ENCODE measurements at regions not wholly inside any gene's neighbourhood (a gene's known extent, or its start where the extent isn't known, plus 50 kb on each side); places are given as distances from the start of the nearest gene placed in this dataset.

DNA sequence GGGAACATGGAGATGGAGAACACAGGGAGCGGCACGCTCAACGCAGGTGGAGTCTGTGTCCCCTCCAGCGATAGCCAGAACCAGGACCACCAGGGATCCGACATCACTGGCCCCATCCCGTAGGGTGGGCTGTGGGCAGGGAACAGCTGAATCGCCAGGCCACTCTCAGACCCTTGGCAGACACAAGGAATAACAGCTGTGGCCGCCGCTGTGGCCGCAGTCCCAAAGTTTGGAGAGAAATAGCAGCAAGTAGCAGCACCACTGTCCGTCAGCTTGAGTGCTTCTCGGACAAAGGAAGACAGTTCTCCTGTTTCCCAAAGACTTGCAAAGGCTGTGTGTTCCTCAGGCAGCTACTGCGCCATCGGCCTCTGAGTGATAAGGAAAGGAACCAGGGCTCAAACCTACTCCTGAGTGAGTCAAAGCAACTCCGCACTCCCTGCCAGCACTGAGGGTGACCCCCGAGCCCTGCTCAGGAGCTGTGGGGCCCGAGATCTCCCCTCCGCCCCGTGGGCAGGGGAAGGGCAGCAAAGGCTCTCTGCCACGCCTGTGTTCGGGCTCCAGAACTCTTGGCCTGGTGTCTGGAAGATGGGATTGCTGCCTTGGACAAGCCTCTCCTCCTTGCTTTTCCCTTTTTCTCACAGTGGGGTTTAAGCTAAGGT lies 82.3 kb upstream of the FAM20C start:
- Histone ChIP-seq H3K9me2 (no peaks in the 10 kb centered on the region), H3K4me1 (ENCODE audit: control insufficient read depth in 1 of 2, insufficient read depth in 2 of 2, low read depth in 1 of 2, low read length in 1 of 2) (no peaks in the 10 kb centered on the region), H3K9me3 (peaks cover 23% of the 10 kb centered on the region), H3F3A (replicated peaks; ENCODE audit: insufficient read depth) (no peaks in the 10 kb centered on the region), H3K4me3 (ENCODE audit: low read depth in 2 of 2, low read length in 1 of 2) (no peak overlapping the region), H3K27ac (ENCODE audit: low read depth in 2 of 2, low read length in 1 of 2) (no peak overlapping the region), H3K4me2 (no peak overlapping the region), H3K27me3 (ENCODE audit: insufficient read depth) (no peaks in the 10 kb centered on the region), H3K79me2 (ENCODE audit: insufficient read depth) (no peaks in the 10 kb centered on the region), H3K9ac (no peak overlapping the region), H2AFZ (ENCODE audit: low read depth) (no peak overlapping the region), H4K20me1 (ENCODE audit: insufficient read depth) (no peaks in the 10 kb centered on the region), H3K36me3 (replicated peaks in 1 of 2; ENCODE audit: control insufficient read depth in 1 of 2, insufficient read depth in 2 of 2, low read length in 1 of 2) (no peaks in the 10 kb centered on the region)
- no peak for DNase-seq
- CTCF ChIA-PET: interaction anchor here (0.9 kb wide), 1 partner anchor 100 kb away, joined by 4 read pairs; no protein-coding TSS in a partner anchor
- no peak for TF ChIP-seq RAD21 (IDR thresholded peaks at IDR 0.05; ENCODE audit: low read length)
- no peak for TF ChIP-seq EP300 (IDR thresholded peaks at IDR 0.05; ENCODE audit: borderline replicate concordance in 1 of 2, low read depth in 1 of 2, low read length in 1 of 2)
- TF ChIP-seq, protein P1, sequence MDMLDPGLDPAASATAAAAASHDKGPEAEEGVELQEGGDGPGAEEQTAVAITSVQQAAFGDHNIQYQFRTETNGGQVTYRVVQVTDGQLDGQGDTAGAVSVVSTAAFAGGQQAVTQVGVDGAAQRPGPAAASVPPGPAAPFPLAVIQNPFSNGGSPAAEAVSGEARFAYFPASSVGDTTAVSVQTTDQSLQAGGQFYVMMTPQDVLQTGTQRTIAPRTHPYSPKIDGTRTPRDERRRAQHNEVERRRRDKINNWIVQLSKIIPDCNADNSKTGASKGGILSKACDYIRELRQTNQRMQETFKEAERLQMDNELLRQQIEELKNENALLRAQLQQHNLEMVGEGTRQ (IDR thresholded peaks at IDR 0.05; ENCODE audit: borderline replicate concordance, low read depth, low read length): no peak
- no peak for TF ChIP-seq JUND (IDR thresholded peaks at IDR 0.05)
- no peak for TF ChIP-seq GABPA (IDR thresholded peaks at IDR 0.05; ENCODE audit: low read depth)
- no peak for TF ChIP-seq ELF1 (IDR thresholded peaks at IDR 0.05)
- no peak for TF ChIP-seq FOSL2 (IDR thresholded peaks at IDR 0.05; ENCODE audit: borderline replicate concordance, low read depth)
- TF ChIP-seq TAF1 (IDR thresholded peaks at IDR 0.05; ENCODE audit: borderline replicate concordance, low read depth, low read length): no peak
- TF ChIP-seq, protein P2, sequence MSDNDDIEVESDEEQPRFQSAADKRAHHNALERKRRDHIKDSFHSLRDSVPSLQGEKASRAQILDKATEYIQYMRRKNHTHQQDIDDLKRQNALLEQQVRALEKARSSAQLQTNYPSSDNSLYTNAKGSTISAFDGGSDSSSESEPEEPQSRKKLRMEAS (IDR thresholded peaks at IDR 0.05; ENCODE audit: low read depth): no peak
- TF ChIP-seq TCF12 (IDR thresholded peaks at IDR 0.05): no peak
- TF ChIP-seq RCOR1 (IDR thresholded peaks at IDR 0.05; ENCODE audit: low read length): no peak
- no peak for TF ChIP-seq RFX5 (IDR thresholded peaks at IDR 0.05; ENCODE audit: low read length)
- no peak for TF ChIP-seq NFIC (IDR thresholded peaks at IDR 0.05; ENCODE audit: borderline replicate concordance)
- TF ChIP-seq, protein P3, sequence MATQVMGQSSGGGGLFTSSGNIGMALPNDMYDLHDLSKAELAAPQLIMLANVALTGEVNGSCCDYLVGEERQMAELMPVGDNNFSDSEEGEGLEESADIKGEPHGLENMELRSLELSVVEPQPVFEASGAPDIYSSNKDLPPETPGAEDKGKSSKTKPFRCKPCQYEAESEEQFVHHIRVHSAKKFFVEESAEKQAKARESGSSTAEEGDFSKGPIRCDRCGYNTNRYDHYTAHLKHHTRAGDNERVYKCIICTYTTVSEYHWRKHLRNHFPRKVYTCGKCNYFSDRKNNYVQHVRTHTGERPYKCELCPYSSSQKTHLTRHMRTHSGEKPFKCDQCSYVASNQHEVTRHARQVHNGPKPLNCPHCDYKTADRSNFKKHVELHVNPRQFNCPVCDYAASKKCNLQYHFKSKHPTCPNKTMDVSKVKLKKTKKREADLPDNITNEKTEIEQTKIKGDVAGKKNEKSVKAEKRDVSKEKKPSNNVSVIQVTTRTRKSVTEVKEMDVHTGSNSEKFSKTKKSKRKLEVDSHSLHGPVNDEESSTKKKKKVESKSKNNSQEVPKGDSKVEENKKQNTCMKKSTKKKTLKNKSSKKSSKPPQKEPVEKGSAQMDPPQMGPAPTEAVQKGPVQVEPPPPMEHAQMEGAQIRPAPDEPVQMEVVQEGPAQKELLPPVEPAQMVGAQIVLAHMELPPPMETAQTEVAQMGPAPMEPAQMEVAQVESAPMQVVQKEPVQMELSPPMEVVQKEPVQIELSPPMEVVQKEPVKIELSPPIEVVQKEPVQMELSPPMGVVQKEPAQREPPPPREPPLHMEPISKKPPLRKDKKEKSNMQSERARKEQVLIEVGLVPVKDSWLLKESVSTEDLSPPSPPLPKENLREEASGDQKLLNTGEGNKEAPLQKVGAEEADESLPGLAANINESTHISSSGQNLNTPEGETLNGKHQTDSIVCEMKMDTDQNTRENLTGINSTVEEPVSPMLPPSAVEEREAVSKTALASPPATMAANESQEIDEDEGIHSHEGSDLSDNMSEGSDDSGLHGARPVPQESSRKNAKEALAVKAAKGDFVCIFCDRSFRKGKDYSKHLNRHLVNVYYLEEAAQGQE (IDR thresholded peaks at IDR 0.05; ENCODE audit: low read depth, low read length): no peak
- POLR2A ChIA-PET: no interaction called here
- WGBS (ENCODE audit: low lambda C conversion rate): 55% methylated on average over 21 of the region's 21 CpGs
